NCI-H526 treated with DMSO at 0.1 percent for 48 hours (cell line): ENCODE measurements at regions not wholly inside any gene's neighbourhood (a gene's known extent, or its start where the extent isn't known, plus 50 kb on each side); places are given as distances from the start of the nearest gene placed in this dataset.
"Not testable (repeated sequence)": the region's sequence is repeated elsewhere in the genome, so short reads cannot be mapped to it uniquely, and the experiment has no call there.

Experiments used
- DNase-seq: peaks from one replicate; lab custom pipeline; 2025; lab: John Stamatoyannopoulos, UW

- no peak for DNase-seq
Measured at GRCh38 chr6:80503660-80504059, 397.2 kb downstream of the BCKDHB start.

GRCh38 chr6:80502871-80503270 lies 396.4 kb downstream of the BCKDHB start:
- no peak for DNase-seq

GRCh38 chr6:80501636-80502035 lies 395.2 kb downstream of the BCKDHB start:
- no peak for DNase-seq

GRCh38 chr6:80497696-80498486 lies 391.4 kb downstream of the BCKDHB start:
- DNase-seq: peak; percentile 26

- DNase-seq: no peak
Measured at GRCh38 chr6:80489911-80490635, 383.6 kb downstream of the BCKDHB start.

- DNase-seq: no peak
Measured at GRCh38 chr6:80488190-80488589, 381.7 kb downstream of the BCKDHB start.

GRCh38 chr6:80485494-80485893 lies 379.0 kb downstream of the BCKDHB start:
- DNase-seq: not testable (repeated sequence)

GRCh38 chr6:80482056-80482455 lies 375.6 kb downstream of the BCKDHB start:
- DNase-seq: no peak

- DNase-seq: no peak
Measured at GRCh38 chr6:80480421-80481157, 374.1 kb downstream of the BCKDHB start.

GRCh38 chr6:80478030-80478429 lies 371.6 kb downstream of the BCKDHB start:
- DNase-seq: no peak

GRCh38 chr6:80477591-80477990 lies 371.1 kb downstream of the BCKDHB start:
- no peak for DNase-seq

- DNase-seq: no peak
Measured at GRCh38 chr6:80472271-80472670, 365.8 kb downstream of the BCKDHB start.

GRCh38 chr6:80469977-80470376 lies 363.5 kb downstream of the BCKDHB start:
- no peak for DNase-seq

GRCh38 chr6:80468398-80468797 lies 361.9 kb downstream of the BCKDHB start:
- DNase-seq: peak; percentile 35

GRCh38 chr6:80467408-80467807 lies 360.9 kb downstream of the BCKDHB start:
- no peak for DNase-seq

- no peak for DNase-seq
Measured at GRCh38 chr6:80466981-80467380, 360.5 kb downstream of the BCKDHB start.

- no peak for DNase-seq
Measured at GRCh38 chr6:80465513-80465912, 359.0 kb downstream of the BCKDHB start.

GRCh38 chr6:80464901-80465300 lies 358.4 kb downstream of the BCKDHB start:
- no peak for DNase-seq

- no peak for DNase-seq
Measured at GRCh38 chr6:80463197-80463596, 356.7 kb downstream of the BCKDHB start.

- DNase-seq: no peak
Measured at GRCh38 chr6:80460257-80460865, 353.9 kb downstream of the BCKDHB start.

GRCh38 chr6:80457439-80457933 lies 351.0 kb downstream of the BCKDHB start:
- DNase-seq: no peak
